KOPT-K1 (cell line): ENCODE measurements at regions not wholly inside any gene's neighbourhood (a gene's known extent, or its start where the extent isn't known, plus 50 kb on each side); places are given as distances from the start of the nearest gene placed in this dataset.
"Not testable (repeated sequence)": the region's sequence is repeated elsewhere in the genome, so short reads cannot be mapped to it uniquely, and the experiment has no call there.

Experiments
- H3K27ac ChIP-seq: fragments of 200-600 bp; sonication (generic); 2 replicates; pipeline ENCODE4 v1.5.1; 2016; ENCODE audit warnings: antibody characterized with exemption, mild to moderate bottlenecking, low read depth, low read length; ENCODE audit not compliant: poor library complexity, severe bottlenecking
- H3K36me3 ChIP-seq: fragments of 200-600 bp; sonication (generic); 2 replicates; pipeline ENCODE4 v1.5.1; 2017; ENCODE audit warnings: antibody characterized with exemption, mild to moderate bottlenecking, low read length, moderate library complexity; ENCODE audit not compliant: insufficient read depth
- H3K9me3 ChIP-seq: fragments of 200-600 bp; sonication (generic); 2 replicates; pipeline ENCODE4 v1.5.1; 2017; ENCODE audit warnings: antibody characterized with exemption, low read length, mild to moderate bottlenecking; ENCODE audit not compliant: insufficient read depth, poor library complexity, severe bottlenecking

DNA sequence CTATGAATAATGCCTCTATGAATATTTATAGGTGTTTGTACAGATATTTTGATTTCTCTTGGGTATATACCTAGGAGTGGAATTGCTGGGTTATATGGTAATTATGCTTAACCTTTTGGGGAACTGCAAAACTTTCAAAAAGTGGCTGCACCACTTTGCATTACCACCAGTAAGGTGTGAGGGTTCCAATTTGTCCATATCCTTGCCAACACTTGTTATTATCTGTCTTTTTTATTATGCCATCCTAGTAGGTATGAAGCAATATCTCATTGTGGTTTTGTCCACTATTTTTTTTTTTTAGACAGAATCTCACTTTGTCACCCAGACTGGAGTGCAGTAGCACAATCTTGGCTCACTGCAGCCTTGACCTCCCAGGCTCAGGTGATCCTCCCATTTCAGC is 112.2 kb upstream of the FBXO11 start:
- Histone ChIP-seq H3K27ac (no peak overlapping the region), H3K36me3 (no peaks in the 10 kb centered on the region), H3K9me3 (peaks cover 13% of the 10 kb centered on the region)

DNA sequence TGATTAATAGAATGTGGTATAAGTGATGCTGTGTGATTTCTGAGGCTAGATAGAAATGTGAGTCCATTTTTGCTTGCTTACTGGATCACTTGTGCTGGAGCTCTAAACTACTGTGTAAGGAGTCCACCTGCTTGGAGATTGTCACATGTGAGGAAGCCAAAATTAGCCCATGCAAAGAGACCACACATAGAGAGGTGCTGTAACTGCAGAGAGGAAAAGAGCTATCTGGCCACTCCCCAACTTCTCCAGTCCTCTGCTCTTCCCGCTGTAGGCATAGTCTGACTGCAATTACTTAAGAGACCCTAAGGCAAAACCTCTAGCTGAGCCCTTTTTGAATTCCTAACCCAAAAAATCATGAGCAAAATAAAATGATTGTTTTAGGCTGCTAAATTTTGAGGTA is 120.6 kb upstream of the FBXO11 start:
- H3K27ac ChIP-seq: no peak overlapping the region
- no peaks in the 10 kb centered on the region for H3K9me3 ChIP-seq
- H3K36me3 ChIP-seq: no peaks in the 10 kb centered on the region

DNA sequence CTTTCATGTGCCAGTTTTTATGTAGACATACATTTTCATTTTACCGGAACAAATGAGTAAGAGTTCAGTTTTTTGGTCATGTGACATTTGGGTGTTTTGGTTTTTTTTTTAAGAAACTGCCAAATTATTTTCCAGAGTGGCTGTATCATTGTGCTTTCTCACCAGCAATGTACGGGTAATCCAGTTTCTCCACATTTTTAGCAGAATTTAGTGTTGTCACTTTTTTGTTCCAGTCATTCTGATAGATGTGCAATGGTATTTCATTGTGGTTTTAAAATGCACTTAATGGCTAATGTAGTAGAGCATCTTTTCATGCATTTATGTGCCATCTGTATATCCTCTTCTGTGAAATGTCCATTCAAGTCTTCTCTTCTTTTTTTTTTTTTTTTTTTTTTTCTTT is 126.5 kb upstream of the FBXO11 start:
- peaks cover 7% of the 10 kb centered on the region for H3K9me3 ChIP-seq
- no peak overlapping the region for H3K27ac ChIP-seq
- no peaks in the 10 kb centered on the region for H3K36me3 ChIP-seq

DNA sequence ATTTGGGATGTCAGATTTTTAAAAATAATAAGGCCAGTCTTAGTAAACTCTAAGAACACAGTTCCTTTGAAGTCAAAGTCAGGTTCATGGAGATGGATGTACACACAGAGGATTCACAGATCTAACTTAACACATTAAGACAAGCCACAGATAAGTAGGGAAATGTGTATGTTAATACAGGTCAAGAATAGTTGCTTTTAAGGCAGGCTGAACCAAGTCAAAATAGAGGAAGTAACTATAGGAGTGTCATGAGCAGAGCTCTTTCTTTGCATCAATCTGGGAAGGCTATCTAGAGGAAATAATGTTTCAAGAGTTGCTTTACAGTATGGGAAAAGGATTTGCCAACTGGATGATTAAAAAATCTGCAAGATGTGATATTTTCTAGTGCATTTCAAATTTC is 128.0 kb upstream of the FBXO11 start:
- H3K27ac ChIP-seq: no peak overlapping the region
- H3K9me3 ChIP-seq: peaks cover 11% of the 10 kb centered on the region
- no peaks in the 10 kb centered on the region for H3K36me3 ChIP-seq

DNA sequence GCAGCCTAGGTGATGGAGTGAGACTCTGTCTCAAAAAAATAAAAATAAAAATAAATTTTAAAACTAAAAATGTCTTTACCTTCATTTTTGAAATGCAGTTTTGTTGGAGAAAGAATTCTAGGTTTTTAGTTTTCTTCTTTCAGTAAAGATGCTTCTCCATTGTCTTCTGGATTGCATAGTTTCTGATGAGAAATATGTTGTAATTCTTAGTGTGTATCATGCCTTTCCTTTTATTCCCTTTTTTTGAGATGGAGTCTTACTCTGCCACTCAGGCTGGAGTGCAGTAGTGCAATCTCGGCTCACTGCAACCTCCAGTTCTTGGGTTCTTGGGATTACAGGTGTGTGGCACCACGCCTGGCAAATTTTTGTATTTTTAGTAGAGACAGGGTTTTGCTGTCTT is 130.0 kb upstream of the FBXO11 start:
- Histone ChIP-seq H3K36me3 (no peaks in the 10 kb centered on the region), H3K9me3 (peaks cover 23% of the 10 kb centered on the region), H3K27ac (no peak overlapping the region)

DNA sequence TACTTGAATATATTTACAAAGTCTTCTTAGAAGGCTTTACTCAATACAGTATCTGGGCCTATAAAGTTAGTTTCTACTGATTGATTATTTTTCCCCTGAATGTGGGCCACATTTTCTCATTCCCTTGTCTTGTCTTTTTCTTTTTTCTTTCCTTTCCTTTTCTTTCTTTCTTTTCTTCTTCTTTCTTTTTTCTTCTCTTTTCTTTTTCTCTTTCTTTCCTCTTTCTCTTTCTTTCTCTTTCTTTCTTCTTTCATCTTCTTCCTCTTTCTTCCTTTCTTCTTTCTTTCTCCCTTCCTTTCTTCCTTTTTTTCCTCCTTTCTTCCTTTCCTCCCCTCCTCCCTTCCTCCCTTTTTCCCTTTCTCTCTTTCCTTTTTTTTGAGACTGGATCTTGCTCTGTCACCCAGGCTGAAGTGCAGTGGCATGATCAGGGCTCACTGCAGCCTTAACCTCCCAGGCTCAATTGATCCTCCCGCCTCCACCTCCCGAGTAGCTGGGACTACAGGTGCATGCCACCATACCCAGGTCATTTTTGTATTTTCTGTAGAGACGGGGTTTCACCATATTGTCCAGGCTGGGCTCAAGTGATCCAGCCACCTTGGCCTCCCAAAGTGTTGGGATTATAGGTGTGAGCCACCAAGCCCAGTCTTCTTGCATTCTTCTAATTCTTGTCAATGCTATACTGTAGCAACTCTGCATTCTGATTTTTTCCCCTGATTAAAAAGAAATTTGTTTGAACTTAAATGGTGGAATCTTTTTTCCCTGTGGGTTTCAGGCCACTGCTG is 133.1 kb upstream of the FBXO11 start:
- peaks cover 23% of the 10 kb centered on the region for H3K9me3 ChIP-seq
- no peak overlapping the region for H3K27ac ChIP-seq
- no peaks in the 10 kb centered on the region for H3K36me3 ChIP-seq

DNA sequence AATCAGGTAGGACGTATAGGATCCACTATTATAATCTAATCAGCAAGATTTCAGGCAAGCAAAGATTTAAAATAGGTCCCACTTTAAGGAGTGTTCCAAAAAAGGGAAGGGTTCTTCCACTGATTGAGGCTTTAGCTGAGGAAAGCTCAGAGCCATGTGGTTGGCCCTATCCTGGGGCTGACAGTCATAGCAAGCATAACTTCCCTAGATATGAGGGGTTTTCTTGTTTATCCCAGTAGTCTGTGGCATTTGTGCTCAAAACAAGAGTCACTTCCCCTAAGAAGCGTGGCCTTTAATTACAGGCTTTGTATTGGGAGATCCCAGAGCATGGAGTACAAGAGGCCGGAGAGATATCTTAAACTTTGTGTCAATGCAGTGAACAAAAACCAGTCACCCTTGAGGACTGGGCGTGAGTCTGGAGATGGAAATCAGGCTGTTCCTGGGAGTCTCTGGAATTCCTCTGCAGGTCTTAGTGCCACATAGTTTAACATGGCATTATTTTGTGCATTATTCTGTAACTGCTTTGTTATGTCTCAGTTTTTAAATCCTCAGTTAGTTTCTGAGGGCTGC is 136.9 kb upstream of the FBXO11 start:
- Histone ChIP-seq H3K9me3 (peaks cover 15% of the 10 kb centered on the region), H3K36me3 (no peaks in the 10 kb centered on the region), H3K27ac (no peak overlapping the region)

DNA sequence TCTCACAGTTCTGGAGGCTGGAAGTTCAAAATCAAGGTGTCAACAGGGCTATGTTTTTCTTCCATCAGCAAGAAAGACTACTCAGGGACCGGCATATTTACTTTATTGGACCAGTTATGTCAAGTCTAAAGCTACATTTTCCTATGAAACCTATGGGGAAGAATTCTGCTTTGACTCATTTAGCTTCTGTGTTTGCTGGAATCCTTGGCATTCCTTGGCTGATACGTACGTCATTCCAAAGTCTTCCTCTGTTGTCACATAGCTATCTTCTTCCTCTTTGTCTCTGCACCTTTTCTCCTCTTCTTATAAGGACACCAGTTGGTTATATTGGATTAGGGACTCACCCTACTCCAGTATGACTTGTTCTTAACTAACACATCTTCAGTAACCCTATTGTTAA is 137.4 kb upstream of the FBXO11 start:
- Histone ChIP-seq H3K27ac (no peak overlapping the region), H3K9me3 (peaks cover 15% of the 10 kb centered on the region), H3K36me3 (no peaks in the 10 kb centered on the region)

DNA sequence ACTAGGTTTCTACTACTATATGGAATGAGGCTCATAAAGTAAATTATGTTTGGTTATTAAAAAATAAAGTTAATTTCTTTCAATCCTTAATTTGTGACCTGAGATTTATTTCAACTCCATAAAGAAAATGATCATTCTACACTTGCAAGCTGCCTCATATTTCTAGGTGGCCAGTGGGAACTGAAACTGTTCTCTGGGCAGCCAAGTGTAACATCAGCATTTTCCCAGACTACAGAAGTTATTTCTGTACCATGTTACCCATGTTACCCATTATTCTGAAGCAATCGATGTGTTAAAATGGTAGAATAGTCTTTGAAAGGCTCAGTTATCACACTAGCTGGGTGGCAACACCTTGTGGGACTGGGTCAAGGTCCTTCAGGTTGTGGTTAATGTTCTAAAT is 139.3 kb upstream of the FBXO11 start:
- H3K36me3 ChIP-seq: no peaks in the 10 kb centered on the region
- no peak overlapping the region for H3K27ac ChIP-seq
- no peaks in the 10 kb centered on the region for H3K9me3 ChIP-seq

DNA sequence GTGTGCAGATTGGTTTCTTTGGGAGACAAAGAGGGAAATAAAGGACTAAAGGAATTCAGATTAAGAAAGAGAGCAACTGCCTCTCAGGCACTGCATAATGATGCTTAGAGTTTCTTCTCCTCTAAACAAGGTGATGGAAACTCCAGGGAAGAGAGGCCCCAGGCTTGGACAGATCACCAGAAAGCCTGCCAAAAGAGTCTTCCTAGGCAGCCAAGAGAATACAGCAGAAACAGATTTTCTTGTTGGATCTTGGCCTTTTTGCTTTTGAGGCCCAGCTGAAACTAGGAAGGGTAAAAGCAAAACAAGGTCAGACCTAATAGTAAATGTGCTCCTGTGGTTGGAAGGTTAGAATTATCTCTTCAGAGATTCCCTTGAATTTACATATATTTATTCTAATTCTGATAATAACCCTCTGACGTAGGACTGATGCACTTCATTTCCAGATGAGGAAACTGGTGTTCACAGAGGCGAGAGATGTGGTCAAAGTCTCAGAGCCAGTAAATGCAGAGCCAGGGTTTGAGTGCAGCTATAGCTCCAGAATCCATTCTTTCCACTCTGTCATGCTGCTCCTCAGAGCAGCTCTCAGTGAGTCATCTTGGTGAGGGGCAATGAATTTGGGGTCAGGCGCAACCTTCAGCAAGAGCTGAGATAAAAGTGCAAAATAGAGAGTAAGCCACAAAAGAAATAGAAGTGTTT is 142.3 kb upstream of the FBXO11 start:
- H3K9me3 ChIP-seq: no peaks in the 10 kb centered on the region
- H3K27ac ChIP-seq: no peak overlapping the region
- H3K36me3 ChIP-seq: no peaks in the 10 kb centered on the region

DNA sequence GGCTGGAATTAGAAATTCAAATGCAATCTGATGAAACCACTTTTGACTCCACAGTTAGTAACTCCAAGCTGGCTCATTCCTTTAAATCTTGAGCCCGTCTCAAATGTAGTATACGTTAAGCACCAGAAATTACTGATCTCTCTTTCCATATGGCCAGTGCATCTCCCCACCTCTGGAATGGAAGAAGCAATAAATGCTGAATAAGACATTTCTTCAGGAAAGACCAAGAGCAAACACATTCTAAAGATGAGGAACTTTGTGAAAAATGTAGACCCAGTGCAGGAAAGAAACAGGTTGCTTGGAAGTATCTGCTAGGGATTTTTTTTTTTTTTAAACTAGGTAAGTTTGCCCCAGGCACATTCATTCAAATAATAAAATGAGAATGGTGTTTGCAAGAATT is 143.1 kb upstream of the FBXO11 start:
- Histone ChIP-seq H3K9me3 (no peaks in the 10 kb centered on the region), H3K36me3 (no peaks in the 10 kb centered on the region), H3K27ac (no peak overlapping the region)

DNA sequence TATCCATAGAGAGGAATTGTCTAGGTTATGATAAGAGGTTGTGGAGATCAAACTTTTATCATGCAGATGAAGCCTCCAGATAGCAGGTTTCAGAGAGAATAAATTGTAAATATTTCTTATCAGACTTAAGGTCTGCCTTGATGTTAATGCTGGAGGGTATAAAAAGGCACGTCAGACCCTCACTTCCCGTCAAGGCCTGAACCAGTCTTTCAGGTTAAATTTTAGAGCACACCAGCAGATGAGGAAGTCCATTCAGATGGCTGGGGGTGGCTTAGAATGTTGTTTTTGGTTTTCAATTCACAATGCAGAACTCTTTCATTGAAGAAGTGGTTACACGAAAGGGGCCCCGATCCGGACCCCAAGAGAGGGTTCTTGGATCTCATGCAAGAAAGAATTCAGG is 144.4 kb upstream of the FBXO11 start:
- no peaks in the 10 kb centered on the region for H3K36me3 ChIP-seq
- H3K27ac ChIP-seq: no peak overlapping the region

DNA sequence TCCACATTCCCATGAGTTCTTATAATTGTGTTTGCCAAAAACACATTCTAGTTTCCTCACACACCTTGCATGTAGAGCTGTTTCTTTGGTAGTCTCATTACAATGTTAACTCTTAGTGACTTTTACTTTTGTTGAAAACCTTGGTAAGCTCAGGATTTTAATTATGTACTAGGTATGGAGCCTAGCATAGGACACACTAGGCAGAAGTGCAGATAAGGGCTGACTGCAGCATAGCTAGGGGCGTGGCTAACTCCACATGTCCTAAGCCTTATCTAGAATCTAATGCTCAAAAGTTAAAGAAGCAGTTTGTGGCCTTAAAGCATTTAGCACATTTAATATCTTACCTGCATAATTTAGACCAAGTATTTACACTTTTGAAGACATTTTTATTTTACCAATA is 153.7 kb upstream of the FBXO11 start:
- Histone ChIP-seq H3K36me3 (no peaks in the 10 kb centered on the region), H3K27ac (no peak overlapping the region)

More for the DNA sequence above, 144.4 kb upstream of the FBXO11 start:
- no peaks in the 10 kb centered on the region for H3K9me3 ChIP-seq

DNA sequence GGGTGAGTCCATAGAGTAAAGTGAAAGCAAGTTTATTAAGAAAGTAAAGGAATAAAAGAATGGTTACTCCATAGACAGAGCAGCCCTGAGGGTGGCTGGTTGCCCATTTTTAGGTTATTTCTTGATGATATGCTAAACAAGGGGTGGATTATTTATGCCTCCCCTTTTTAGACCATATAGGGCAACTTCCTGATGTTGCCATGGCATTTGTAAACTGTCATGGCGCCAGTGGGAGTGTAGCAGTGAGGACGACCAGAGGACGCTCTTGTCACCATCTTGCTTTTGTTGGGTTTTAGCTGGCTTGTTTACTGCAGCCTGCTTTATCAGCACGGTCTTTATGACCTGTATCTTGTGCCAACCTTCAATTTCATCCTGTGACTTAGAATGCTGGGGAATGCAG is 155.4 kb upstream of the FBXO11 start:
- not testable (repeated sequence) for H3K27ac ChIP-seq, H3K36me3 ChIP-seq

More for the DNA sequence above, 153.7 kb upstream of the FBXO11 start:
- H3K9me3 ChIP-seq: no peaks in the 10 kb centered on the region

DNA sequence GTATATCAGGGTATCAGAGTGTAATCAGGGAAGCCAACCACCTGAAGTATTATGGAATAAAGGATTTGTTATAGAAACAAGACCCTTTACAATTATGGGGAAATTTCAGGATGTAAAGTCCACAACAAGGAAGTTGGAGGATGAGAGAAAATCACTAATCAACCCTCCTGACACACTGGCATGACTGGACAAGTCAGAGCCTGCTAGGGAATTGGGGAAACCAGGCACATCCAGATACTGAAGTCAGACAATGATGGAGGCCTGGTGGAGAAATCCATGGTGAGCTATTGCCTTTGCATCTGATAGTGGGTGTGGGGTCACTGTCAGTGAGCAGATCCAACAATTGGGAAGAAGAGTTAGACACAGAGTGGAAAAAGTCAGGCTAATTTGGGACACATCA is 158.8 kb upstream of the FBXO11 start:
- Histone ChIP-seq H3K9me3 (no peaks in the 10 kb centered on the region), H3K27ac (no peak overlapping the region), H3K36me3 (no peaks in the 10 kb centered on the region)

More for the DNA sequence above, 155.4 kb upstream of the FBXO11 start:
- not testable (repeated sequence) for H3K9me3 ChIP-seq

DNA sequence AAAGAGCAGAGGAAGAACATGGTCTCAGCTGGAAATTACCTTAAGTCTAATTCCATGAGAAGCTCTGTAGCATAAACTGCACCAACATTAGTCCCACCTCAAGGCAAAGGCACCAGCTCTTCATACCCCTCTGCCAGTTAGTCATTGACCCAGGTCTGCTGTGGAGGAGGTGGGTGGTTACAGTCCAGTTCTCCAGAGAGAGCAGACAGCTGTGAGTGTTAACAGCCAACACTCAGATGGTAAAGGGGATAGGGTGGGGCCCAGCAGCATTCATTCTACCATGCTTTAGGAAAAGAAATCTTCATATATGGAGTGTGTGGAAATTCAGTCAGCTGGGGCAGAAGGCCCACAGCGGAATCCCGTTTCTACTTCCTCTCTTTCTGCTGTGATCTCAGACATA is 159.7 kb upstream of the FBXO11 start:
- H3K36me3 ChIP-seq: no peaks in the 10 kb centered on the region
- no peaks in the 10 kb centered on the region for H3K9me3 ChIP-seq
- H3K27ac ChIP-seq: no peak overlapping the region
